ENCODE measurements at regions not wholly inside any gene's neighbourhood (a gene's known extent, or its start where the extent isn't known, plus 50 kb on each side); places are given as distances from the start of the nearest gene placed in this dataset.
"Not testable (repeated sequence)": the region's sequence is repeated elsewhere in the genome, so short reads cannot be mapped to it uniquely, and the experiment has no call there.

- not testable (repeated sequence) for TF ChIP-seq CTCF (IDR thresholded peaks at IDR 0.05; ENCODE audit: poor library complexity, severe bottlenecking); EZH2 (IDR thresholded peaks at IDR 0.05; ENCODE audit: borderline replicate concordance, insufficient read depth, low read length, poor library complexity, severe bottlenecking); MXI1 (conservative IDR thresholded peaks at IDR 0.05; ENCODE audit: poor library complexity, severe bottlenecking); TAF1 (IDR thresholded peaks at IDR 0.05; ENCODE audit: low read depth); POLR2AphosphoS5 (IDR thresholded peaks at IDR 0.05); RAD21 (conservative IDR thresholded peaks at IDR 0.05); REST (IDR thresholded peaks at IDR 0.05; ENCODE audit: borderline replicate concordance)
Measured at GRCh38 chr1:199030541-199030940, 391.7 kb downstream of the PTPRC start.

Measured in neural cell (in vitro differentiated cells).